Kidney tubule cell (primary cell): ENCODE measurements at regions not wholly inside any gene's neighbourhood (a gene's known extent, or its start where the extent isn't known, plus 50 kb on each side); places are given as distances from the start of the nearest gene placed in this dataset.
"Not testable (repeated sequence)": the region's sequence is repeated elsewhere in the genome, so short reads cannot be mapped to it uniquely, and the experiment has no call there.

Experiments used
- DNase-seq: peaks from one replicate; pipeline ENCODE4 v3.0.0-alpha.2; 2018; ENCODE audit warnings: low spot score

DNA sequence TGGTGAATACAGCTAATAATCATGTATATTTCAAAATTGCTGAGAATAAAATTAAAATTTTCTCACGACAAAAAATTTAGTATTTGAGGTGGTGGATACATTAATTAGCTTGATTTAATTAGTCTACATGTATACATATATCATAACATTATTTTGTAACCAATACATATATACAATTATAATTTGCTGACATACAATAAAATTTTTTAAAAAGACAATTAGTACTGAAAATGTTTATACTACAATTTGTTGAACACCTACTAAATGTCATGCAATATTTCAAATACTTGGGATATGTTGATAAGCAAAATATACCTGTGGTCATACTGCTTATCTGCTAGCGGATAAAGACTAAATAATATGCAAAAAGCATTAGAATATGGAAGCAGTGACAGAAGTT lies 586.5 kb downstream of the SLITRK6 start:
- no peak for DNase-seq

GRCh38 chr13:85204668-85205344 lies 594.4 kb downstream of the SLITRK6 start:
- no peak for DNase-seq

GRCh38 chr13:85197431-85197830 lies 601.8 kb downstream of the SLITRK6 start:
- DNase-seq: no peak

DNA sequence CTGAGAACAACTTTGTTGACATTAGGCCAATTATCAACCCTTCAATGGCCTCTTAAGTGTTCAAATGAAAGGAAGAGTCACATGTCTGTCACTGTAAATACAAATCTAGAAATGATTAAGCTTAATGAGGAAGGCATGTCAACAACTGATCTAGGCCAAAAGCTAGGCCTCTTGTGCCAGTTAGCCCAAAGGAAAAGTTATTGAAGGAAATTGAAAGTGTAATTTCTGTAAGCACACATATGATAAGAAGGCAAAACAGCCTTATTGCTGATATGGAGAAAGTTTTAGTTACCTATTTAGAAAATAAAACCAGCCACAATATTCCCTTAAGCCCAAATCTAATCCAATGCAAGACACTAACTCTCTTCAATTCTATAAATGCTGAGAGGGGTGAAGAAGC lies 604.7 kb downstream of the SLITRK6 start:
- DNase-seq: no peak

GRCh38 chr13:85191996-85192718 lies 607.1 kb downstream of the SLITRK6 start:
- no peak for DNase-seq

- DNase-seq: no peak
Observed at GRCh38 chr13:85186356-85187045, 612.7 kb downstream of the SLITRK6 start.

- DNase-seq: no peak
Observed at GRCh38 chr13:85174291-85174690, 624.9 kb downstream of the SLITRK6 start.

DNA sequence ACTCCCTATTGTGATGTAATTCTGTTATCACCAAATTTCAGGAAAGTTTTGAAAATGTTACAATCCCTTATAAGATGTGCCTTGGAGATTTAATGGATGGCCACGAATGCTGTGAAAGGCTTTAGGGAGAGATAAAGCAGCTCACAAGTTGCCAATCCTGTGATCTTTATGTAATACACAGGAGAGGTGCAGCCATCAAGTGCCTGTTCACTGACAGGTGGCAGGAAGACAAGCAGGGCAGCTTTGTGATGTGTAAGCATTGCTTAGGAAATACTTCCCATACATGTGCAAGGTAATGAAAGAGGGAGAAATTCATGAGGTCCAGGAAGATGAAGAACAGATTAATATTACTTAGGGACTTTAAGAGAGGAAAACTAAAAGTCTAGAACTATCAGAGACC lies 628.8 kb downstream of the SLITRK6 start:
- DNase-seq: no peak

DNA sequence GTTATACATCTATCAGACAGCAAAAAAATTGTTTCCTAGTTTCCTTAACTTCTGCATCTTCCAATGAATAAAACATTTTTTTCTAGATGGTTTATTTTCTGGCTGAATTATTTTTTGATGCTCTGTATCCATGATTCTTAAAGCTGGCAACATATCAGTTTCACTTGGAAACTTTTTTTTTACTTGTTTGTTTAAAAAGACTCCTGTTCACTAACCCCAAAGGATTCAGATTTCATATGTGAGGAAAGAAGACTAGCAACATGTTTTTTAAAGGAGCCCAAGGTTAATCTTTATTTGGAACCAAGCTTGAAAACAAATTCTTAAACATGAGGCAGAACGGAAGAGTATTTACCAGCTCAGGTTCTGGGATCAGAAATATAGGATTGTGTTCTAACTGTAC lies 632.3 kb downstream of the SLITRK6 start:
- no peak for DNase-seq

DNA sequence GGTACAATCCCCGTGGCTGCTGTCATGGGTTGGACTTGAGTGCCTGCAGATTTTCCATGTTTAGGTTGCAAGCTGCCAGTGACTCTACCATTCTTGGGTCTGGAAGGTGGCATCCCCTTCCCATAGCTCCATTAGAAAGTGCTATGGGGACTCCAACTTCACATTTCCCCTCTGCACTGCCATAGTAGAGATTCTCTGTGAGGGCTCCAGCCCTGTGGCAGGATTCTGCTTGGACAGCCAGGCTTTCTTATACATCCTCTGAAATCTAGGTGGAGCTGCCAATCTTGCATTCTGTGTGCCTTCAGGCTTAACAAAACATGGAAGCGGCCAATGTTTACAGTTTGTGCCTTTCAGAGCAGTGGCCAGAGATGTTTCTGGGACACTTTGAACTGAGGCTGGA lies 636.2 kb downstream of the SLITRK6 start:
- no peak for DNase-seq

DNA sequence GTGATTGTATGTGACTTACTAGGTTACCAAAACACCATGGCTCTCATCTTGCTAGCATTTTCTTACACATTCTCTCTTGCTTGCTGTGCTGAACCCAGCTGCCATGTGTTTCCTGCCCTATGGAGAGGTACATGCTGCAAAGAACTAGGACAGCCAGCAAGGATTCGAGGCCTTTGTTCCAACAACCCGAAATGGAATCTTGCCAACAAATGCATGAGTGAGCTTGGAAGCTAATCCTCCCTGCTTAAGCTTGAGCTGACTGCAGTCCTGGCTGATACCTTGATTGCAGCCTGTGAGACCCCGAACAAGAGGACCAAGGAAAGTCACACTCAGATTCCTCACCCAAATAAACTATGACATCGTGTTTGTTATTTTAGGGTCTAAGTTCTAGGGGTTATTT lies 651.2 kb downstream of the SLITRK6 start:
- DNase-seq: no peak

- DNase-seq: no peak
Observed at GRCh38 chr13:85142351-85142927, 656.8 kb downstream of the SLITRK6 start.

- no peak for DNase-seq
Observed at GRCh38 chr13:85141401-85141800, 657.8 kb downstream of the SLITRK6 start.

GRCh38 chr13:85140192-85140591 lies 659.0 kb downstream of the SLITRK6 start:
- no peak for DNase-seq

DNA sequence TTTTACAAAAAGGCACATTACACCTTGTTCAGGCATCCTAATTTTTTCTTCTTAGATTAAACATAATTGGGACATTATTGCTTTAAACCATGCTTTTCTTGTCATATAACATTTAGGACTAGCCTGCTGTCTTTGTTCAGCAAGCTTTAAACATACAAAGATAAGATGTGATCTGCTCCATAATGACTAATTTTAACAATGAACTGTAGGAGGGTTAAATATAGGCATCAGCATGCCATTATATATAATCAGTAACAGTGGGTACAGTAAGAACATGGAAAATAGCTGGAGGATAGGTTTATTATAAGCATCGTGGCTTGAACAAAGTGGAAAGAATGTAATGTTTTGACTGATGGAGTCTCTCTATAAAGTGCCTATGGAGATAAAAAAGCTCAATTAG lies 661.7 kb downstream of the SLITRK6 start:
- no peak for DNase-seq

DNA sequence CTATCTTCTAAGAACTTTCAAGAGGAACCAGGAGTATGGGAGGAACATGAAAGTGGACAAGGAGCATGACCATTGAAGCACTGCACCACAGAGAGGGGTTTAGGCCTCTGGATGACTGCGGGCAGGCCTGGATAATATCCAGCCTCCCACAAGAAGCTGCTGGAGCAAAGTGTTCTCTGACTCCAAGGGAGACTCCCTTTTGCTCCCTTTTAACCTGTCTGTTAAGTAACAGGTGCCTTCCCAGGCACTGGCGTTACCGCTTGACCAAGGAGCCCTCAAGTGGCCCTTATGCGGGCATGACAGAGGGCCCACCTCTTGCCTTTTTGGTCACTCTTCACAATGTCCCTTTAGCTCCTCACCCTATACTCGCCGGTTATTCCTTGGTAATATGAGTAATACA lies 666.2 kb downstream of the SLITRK6 start:
- no peak for DNase-seq

- DNase-seq: not testable (repeated sequence)
Observed at GRCh38 chr13:85123501-85123900, 675.7 kb downstream of the SLITRK6 start.

- no peak for DNase-seq
Observed at GRCh38 chr13:85108356-85108755, 690.9 kb downstream of the SLITRK6 start.

DNA sequence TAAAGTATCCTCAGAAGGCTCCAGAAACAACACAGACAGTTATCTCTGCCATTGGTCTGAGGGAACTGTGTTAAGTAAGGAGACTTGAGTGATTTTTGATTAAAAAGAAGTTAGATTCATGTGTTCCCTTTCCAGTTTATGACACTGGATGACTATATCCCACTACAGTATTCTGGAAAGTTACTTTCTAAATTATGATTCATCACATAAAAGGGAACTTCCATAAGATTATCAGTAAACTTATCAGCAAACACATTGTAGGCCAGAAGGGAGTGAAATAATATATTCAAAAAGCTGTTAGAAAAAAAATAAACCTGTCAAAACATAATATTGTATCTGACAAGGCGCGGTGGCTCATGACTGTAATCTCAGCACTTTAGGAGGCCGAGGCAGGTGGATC lies 700.0 kb downstream of the SLITRK6 start:
- DNase-seq: no peak

DNA sequence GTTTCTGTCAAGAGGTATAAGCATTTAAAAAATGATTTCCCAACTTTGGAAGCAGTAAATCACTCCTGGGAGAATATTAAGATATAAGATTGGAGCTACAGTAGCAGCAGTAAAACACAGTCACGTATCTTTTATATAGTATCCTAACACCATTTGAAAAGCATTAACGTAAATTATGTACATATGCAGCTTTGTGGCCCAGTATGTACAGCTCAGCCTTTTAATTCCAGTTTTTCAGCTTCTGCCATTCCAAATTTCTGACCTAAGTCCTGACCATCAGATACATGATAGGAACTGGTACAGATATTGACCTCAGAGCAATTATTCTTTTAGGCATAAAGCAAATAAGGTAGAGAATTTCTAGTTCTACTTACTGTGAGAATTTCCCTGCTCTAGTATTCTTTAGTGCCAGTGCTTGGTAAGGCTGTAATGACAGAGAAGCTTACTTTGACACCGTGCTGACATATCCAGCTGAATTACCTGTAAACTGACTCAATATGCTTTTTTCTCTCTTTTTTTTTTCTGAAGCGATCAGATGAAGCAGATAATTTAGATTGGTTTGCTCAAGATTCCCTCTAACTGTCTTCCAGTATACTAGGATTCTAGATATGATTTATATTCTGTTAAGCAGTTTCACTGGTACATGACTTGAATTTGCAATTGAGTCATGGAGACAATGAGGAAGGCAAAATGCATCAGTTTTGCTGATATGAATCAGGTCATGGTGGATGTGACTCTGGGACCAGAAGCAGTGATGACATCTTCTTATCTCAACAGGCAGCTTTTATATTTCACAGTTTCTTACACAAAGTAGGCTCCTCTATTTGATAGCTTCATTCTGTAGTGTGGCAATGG lies 703.6 kb downstream of the SLITRK6 start:
- DNase-seq: no peak

DNA sequence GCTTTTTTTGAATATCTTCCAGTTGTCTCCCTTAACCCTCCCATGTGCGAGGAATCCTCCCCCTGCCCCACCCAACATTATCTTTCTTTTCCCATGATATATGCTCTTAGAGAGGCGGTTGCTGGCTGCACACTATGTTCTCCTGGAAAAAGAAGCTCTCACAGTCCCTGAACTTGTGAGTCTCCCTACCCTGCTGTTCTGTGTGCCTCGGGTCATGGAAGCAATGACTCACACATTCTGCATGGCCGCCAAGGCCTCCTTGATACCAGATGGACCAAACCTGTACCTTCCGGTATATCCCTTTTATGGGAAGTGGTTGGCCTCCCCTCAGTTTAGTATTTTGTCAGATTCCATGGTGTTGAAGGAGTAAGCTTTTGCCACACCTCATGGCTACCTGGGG lies 705.4 kb downstream of the SLITRK6 start:
- DNase-seq: no peak

DNA sequence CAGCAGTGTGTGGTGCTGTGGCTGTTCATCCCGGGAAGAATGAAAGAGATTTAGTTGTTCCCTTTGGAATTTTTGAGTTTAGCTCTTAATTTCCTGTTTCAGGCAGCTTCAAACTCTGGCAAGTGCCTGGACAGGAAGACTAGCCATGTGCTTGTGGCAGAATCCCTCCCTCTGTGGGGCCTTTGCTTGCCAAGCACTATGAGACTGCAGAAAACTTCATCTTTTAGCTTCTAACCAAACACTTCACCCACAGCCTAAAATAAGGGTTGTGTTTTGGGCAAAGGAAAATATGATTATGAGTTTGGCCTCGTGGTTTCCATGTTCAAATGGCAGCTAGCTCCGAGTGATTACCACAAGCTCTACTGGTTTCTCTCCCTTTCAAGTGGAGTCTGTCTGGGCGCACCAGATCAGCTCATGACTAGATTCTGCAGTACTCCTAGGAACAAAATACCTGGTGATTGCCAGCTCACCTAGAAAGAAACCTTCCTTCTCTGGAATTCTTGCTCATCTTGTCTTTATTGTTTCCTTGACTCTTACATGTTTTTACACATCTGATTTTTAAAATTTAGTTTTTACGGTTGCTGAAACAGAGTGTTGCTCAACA lies 707.5 kb downstream of the SLITRK6 start:
- no peak for DNase-seq
